ENCODE measurements at regions not wholly inside any gene's neighbourhood (a gene's known extent, or its start where the extent isn't known, plus 50 kb on each side); places are given as distances from the start of the nearest gene placed in this dataset.
"Not testable (repeated sequence)": the region's sequence is repeated elsewhere in the genome, so short reads cannot be mapped to it uniquely, and the experiment has no call there.

- DNase-seq (ENCODE audit: low spot score): no peak
These were observed 78.1 kb upstream of the PICALM start for GRCh38 chr11:86147004-86147403.

GRCh38 chr11:86145439-86146156 is 76.7 kb upstream of the PICALM start:
- no peak for DNase-seq (ENCODE audit: low spot score)

- DNase-seq (ENCODE audit: low spot score): no peak
These were observed 76.0 kb upstream of the PICALM start for GRCh38 chr11:86144846-86145245.

GRCh38 chr11:86144087-86144486 is 75.2 kb upstream of the PICALM start:
- not testable (repeated sequence) for DNase-seq (ENCODE audit: low spot score)

- no peak for DNase-seq (ENCODE audit: low spot score)
These were observed 74.5 kb upstream of the PICALM start for GRCh38 chr11:86143087-86144030.

- no peak for DNase-seq (ENCODE audit: low spot score)
These were observed 73.3 kb upstream of the PICALM start for GRCh38 chr11:86142170-86142569.

- DNase-seq (ENCODE audit: low spot score): no peak
These were observed 72.8 kb upstream of the PICALM start for GRCh38 chr11:86141727-86142126.

- DNase-seq (ENCODE audit: low spot score): no peak
These were observed 71.6 kb upstream of the PICALM start for GRCh38 chr11:86140334-86140990.

GRCh38 chr11:86138958-86139357 is 70.1 kb upstream of the PICALM start:
- no peak for DNase-seq (ENCODE audit: low spot score)

- DNase-seq (ENCODE audit: low spot score): no peak
These were observed 67.7 kb upstream of the PICALM start for GRCh38 chr11:86136538-86136937.

- no peak for DNase-seq (ENCODE audit: low spot score)
These were observed 66.4 kb upstream of the PICALM start for GRCh38 chr11:86135319-86135714.

GRCh38 chr11:86134580-86135318 is 65.9 kb upstream of the PICALM start:
- no peak for DNase-seq (ENCODE audit: low spot score)

- DNase-seq (ENCODE audit: low spot score): no peak
These were observed 63.9 kb upstream of the PICALM start for GRCh38 chr11:86132667-86133249.

GRCh38 chr11:86129740-86130540 is 61.1 kb upstream of the PICALM start:
- DNase-seq (ENCODE audit: low spot score): no peak

GRCh38 chr11:86128914-86129313 is 60.0 kb upstream of the PICALM start:
- DNase-seq (ENCODE audit: low spot score): no peak

- no peak for DNase-seq (ENCODE audit: low spot score)
These were observed 58.0 kb upstream of the PICALM start for GRCh38 chr11:86126862-86127261.

GRCh38 chr11:86124251-86125233 is 55.7 kb upstream of the PICALM start:
- no peak for DNase-seq (ENCODE audit: low spot score)

- DNase-seq (ENCODE audit: low spot score): no peak
These were observed 53.9 kb upstream of the PICALM start for GRCh38 chr11:86122773-86123172.

- no peak for DNase-seq (ENCODE audit: low spot score)
These were observed 51.9 kb upstream of the PICALM start for GRCh38 chr11:86120807-86121206.

GRCh38 chr11:86119906-86120305 is 51.0 kb upstream of the PICALM start:
- no peak for DNase-seq (ENCODE audit: low spot score)

All from germinal center (tissue), 1 donor.